GM12878 (cell line): ENCODE measurements at regions not wholly inside any gene's neighbourhood (a gene's known extent, or its start where the extent isn't known, plus 50 kb on each side); places are given as distances from the start of the nearest gene placed in this dataset.
A peak's percentile ranks its signal among the peaks of the same experiment; 100 is the strongest.

Experiments
- ATAC-seq: fragments of 200-7000 bp; cut with Tn5 transposase; 3 replicates; pipeline ENCODE4 v1.9.1; 2020; ENCODE audit warnings: mild to moderate bottlenecking, moderate library complexity
- BruUV-seq: library from RNA; stranded (reverse); fragments of 400-500 nt; replicated peaks from 2 replicates; lab custom pipeline; 2021; lab: Mats Ljungman, UMichigan
- CTCF ChIA-PET: fragments of 300-600 bp; sonication (Branson Sonifier 250); formaldehyde crosslinking; extraction: SDS; loops from one replicate; lab custom pipeline; 2021; ENCODE audit warnings: inconsistent platforms; lab: Yijun Ruan, JAX
- POLR2A ChIA-PET: fragments of 350-600 bp; formaldehyde crosslinking; extraction: SDS; loops from one replicate; lab custom pipeline; 2021; ENCODE audit warnings: inconsistent platforms; lab: Charles Lee
- RAD21 ChIA-PET: fragments of 300-600 bp; sonication (Branson Sonifier 250); formaldehyde crosslinking; loops from one replicate; lab custom pipeline; 2023; ENCODE audit warnings: antibody characterized with exemption; ENCODE audit not compliant: unreplicated experiment; lab: Charles Lee
- SMC1A ChIA-PET: fragments of 300-600 bp; sonication (Branson Sonifier 250); formaldehyde crosslinking; loops from one replicate; lab custom pipeline; 2023; ENCODE audit not compliant: unreplicated experiment, uncharacterized antibody; lab: Charles Lee
- DNase-seq: peaks from one replicate; pipeline ENCODE4 v3.0.0-alpha.2; 2011; ENCODE audit warnings: low read depth, low spot score
- FAIRE-seq: peaks from 3 replicates; lab custom pipeline; 2011; peaks lifted over from hg19 to GRCh38; lab: Jason Lieb, UNC
- H2AFZ ChIP-seq: 2 replicates; pipeline ENCODE4 v1.6.0; 2011; ENCODE audit warnings: low read depth, low read length, control low read depth; ENCODE audit not compliant: control insufficient read depth
- H3K27ac ChIP-seq: 2 replicates; pipeline ENCODE4 v1.5.1; 2011; ENCODE audit warnings: control low read depth; ENCODE audit not compliant: control insufficient read depth, insufficient read depth
- H3K27me3 ChIP-seq, 2 experiments: replicated peaks in 1 of 2; 2 replicates each; pipeline versions ENCODE4 v1.6.0 to v1.6.1; 2011; ENCODE audit warnings: low read length in 1 of 2; ENCODE audit not compliant: control insufficient read depth in 2 of 2, insufficient read depth in 2 of 2
- H3K36me3 ChIP-seq, 2 experiments: 2 replicates each; pipeline ENCODE4 v1.5.1; 2011; ENCODE audit warnings: low read length in 1 of 2; ENCODE audit not compliant: control insufficient read depth in 2 of 2, insufficient read depth in 2 of 2
- H3K4me1 ChIP-seq: 2 replicates; pipeline ENCODE4 v1.6.1; 2011; ENCODE audit warnings: mild to moderate bottlenecking, low read length, moderate library complexity, mixed read lengths; ENCODE audit not compliant: control insufficient read depth, insufficient read depth
- H3K4me2 ChIP-seq: 2 replicates; pipeline ENCODE4 v1.6.0; 2011; ENCODE audit warnings: control low read depth; ENCODE audit not compliant: control insufficient read depth, insufficient read depth
- H3K4me3 ChIP-seq: fragments of 200-600 bp; sonication (generic); 2 replicates; pipeline ENCODE4 v1.5.1; 2016
- H3K79me2 ChIP-seq: 2 replicates; pipeline ENCODE4 v1.6.0; 2011; ENCODE audit warnings: low read length; ENCODE audit not compliant: control insufficient read depth, insufficient read depth
- H3K9ac ChIP-seq: 2 replicates; pipeline ENCODE4 v1.8.0; 2011; ENCODE audit warnings: low read length, control low read depth, mixed read lengths; ENCODE audit not compliant: control insufficient read depth, insufficient read depth
- H3K9me3 ChIP-seq: replicated peaks from 3 replicates; pipeline ENCODE4 v1.5.1; 2011; ENCODE audit warnings: mild to moderate bottlenecking, low read length; ENCODE audit not compliant: control insufficient read depth, insufficient read depth
- H4K20me1 ChIP-seq: 2 replicates; pipeline ENCODE4 v1.6.0; 2011; ENCODE audit not compliant: control insufficient read depth, insufficient read depth
- CHD2 ChIP-seq: IDR thresholded peaks from 2 replicates; pipeline ENCODE4 v1.6.1; 2011; ENCODE audit warnings: low read depth, low read length, improper control_type of control experiment, borderline replicate concordance
- IRF3 ChIP-seq: fragments of 450-650 bp; IDR thresholded peaks from 2 replicates; pipeline ENCODE4 v1.6.1; 2014; ENCODE audit warnings: mild to moderate bottlenecking
- KAT2A ChIP-seq: conservative IDR thresholded peaks from 2 replicates; pipeline ENCODE4 v1.6.1; 2011; ENCODE audit warnings: low read depth, low read length; ENCODE audit not compliant: control insufficient read depth
- MLLT1 ChIP-seq: fragments of 450-650 bp; IDR thresholded peaks from 2 replicates; pipeline ENCODE4 v1.6.1; 2016; ENCODE audit warnings: mild to moderate bottlenecking
- NFYB ChIP-seq: IDR thresholded peaks from 2 replicates; pipeline ENCODE4 v1.6.1; 2011; ENCODE audit warnings: low read depth, mild to moderate bottlenecking, low read length, improper control_type of control experiment, moderate library complexity; ENCODE audit not compliant: insufficient read depth
- SMC3 ChIP-seq: IDR thresholded peaks from 2 replicates; pipeline ENCODE4 v1.6.1; 2011; ENCODE audit warnings: low read length, improper control_type of control experiment, borderline replicate concordance
- STAT3 ChIP-seq: IDR thresholded peaks from 2 replicates; pipeline ENCODE4 v1.6.1; 2011; ENCODE audit warnings: low read depth, low read length, improper control_type of control experiment
- TARDBP ChIP-seq: IDR thresholded peaks from 2 replicates; pipeline ENCODE4 v1.6.1; 2016; ENCODE audit warnings: borderline replicate concordance
- TCF3 ChIP-seq: IDR thresholded peaks from 2 replicates; pipeline ENCODE4 v1.6.1; 2012; ENCODE audit warnings: low read depth, mild to moderate bottlenecking, low read length, borderline replicate concordance; ENCODE audit not compliant: insufficient read depth
- WGBS: methylation state at CpG from one replicate; pipeline ENCODE4 v1.1.6; 2016; ENCODE audit warnings: low lambda C conversion rate; ENCODE audit not compliant: insufficient replicate concordance, insufficient coverage; ENCODE audit errors: missing lambda C conversion rate; 5-methylcytosine and 5-hydroxymethylcytosine counted together
- in situ Hi-C: fragments of 300-500 bp; cut with MboI; formaldehyde crosslinking; loops from 9 replicates; pipeline ENCODE4 v1.14.3; 2018; ENCODE audit warnings: mixed read lengths
- intact Hi-C: fragments of 100-400 bp; cut with micrococcal nuclease; formaldehyde crosslinking; loops from one replicate; pipeline ENCODE4 v1.14.2; 2022; ENCODE audit not compliant: unreplicated experiment

GRCh38 chr15:96255599-96255998 is 74.9 kb upstream of the NR2F2 start:
- Histone ChIP-seq H3K79me2 (no peaks in the 10 kb centered on the region), H3K4me1 (no peaks in the 10 kb centered on the region), H3K27me3 (no peaks in the 10 kb centered on the region), H4K20me1 (no peaks in the 10 kb centered on the region), H3K27ac (no peak overlapping the region), H3K4me3 (no peak overlapping the region), H3K4me2 (no peak overlapping the region), H3K36me3 (no peaks in the 10 kb centered on the region), H3K9me3 (no peaks in the 10 kb centered on the region), H3K9ac (no peak overlapping the region), H2AFZ (no peak overlapping the region)
- in situ Hi-C loops = no loop called here
- DNase-seq = no peak
- ChIA-PET SMC1A (interaction anchor here (0.6 to 1.9 kb wide), 3 partner anchors 13 to 400 kb away, joined by 3 to 6 read pairs (median 4); no protein-coding TSS in a partner anchor), RAD21 (interaction anchor here (0.6 kb wide), 1 partner anchor 150 kb away, joined by 3 read pairs; no protein-coding TSS in a partner anchor), POLR2A (interaction anchor here (1.0 to 1.6 kb wide), 2 partner anchors 10 to 22 kb away, joined by 3 to 5 read pairs; no protein-coding TSS in a partner anchor), CTCF (no interaction called here)
- no peak for TF ChIP-seq CHD2
- TF ChIP-seq TCF3 = no peak
- no peak for TF ChIP-seq TARDBP
- TF ChIP-seq MLLT1 = no peak
- TF ChIP-seq STAT3 = no peak
- TF ChIP-seq NFYB = no peak
- no peak for TF ChIP-seq SMC3
- TF ChIP-seq IRF3 = no peak
- TF ChIP-seq KAT2A = no peak
- WGBS = 0% methylated on average over 1 of the region's 1 CpG
- ATAC-seq = peak; percentile 62
- no peak for FAIRE-seq
- BruUV-seq = no TSS peak
- intact Hi-C loops = no loop called here
